ENCODE measurements at regions not wholly inside any gene's neighbourhood (a gene's known extent, or its start where the extent isn't known, plus 50 kb on each side); places are given as distances from the start of the nearest gene placed in this dataset.

GRCh38 chr4:44071959-44072955, 376.4 kb downstream of the KCTD8 start:
- DNase-seq (ENCODE audit: low read depth in 1 of 2, low spot score in 1 of 2) = no peak

DNA sequence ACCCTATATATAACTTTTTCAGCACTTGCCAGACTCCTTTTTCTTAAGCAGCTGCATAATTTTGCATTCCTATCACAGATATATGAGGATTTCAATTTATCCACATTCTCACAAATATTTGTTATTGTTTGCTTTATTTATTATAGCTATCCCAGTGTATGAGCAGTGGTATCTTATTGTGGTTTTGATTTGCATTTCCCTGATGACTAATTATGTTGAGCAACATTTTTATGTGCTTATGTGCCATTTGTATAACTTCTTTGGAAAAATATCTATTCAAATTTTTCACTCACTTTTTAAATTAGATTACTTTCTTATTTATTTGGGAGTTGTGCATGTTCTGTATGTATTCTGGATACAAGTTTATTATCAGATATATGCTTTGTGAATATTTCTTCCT, 361.9 kb downstream of the KCTD8 start:
- no peak for DNase-seq (ENCODE audit: low read depth in 1 of 2, low spot score in 1 of 2)

- no peak for DNase-seq (ENCODE audit: low read depth in 1 of 2, low spot score in 1 of 2)
Measured at GRCh38 chr4:44093390-44093789, 355.2 kb downstream of the KCTD8 start.

DNA sequence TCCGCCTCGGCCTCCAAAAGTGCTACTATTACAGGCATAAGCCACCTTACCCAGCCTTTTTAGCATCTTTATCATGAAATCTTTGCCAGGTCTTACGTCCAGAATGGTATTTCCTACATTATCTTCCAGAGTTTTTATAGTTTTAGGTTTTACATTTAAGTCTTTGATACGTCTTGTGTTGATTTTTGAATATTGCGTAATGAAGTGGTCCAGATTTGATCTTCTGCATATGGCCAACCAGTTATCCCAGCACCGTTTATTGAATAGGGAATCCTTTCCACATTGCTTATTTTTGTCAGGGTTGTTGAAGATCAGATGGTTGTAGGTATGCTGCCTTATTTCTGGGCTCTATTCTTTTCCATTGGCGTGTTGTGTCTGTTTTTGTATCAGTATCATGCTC, 349.6 kb downstream of the KCTD8 start:
- no peak for DNase-seq (ENCODE audit: low read depth in 1 of 2, low spot score in 1 of 2)

- no peak for DNase-seq (ENCODE audit: low read depth in 1 of 2, low spot score in 1 of 2)
Measured at GRCh38 chr4:44100456-44100855, 348.2 kb downstream of the KCTD8 start.

GRCh38 chr4:44118971-44119680, 329.5 kb downstream of the KCTD8 start:
- no peak for DNase-seq (ENCODE audit: low read depth in 1 of 2, low spot score in 1 of 2)

DNA sequence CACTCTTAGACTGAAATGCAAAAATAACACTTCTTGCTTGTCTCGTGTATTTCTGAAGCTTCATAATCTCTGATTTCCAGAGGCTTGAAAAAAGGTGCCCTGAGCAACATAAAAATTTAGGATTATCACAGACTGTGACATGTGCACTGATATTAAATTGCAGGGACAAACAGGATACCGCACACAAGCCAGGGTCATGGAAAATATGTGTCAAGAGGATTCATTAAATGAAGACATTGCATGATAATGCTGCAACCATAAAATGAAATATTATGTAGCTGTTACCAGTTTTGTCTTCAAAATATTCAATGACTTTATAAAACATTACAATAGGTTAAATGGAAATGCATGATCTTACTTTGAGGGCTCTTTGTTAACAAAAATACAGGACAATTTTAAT, 328.0 kb downstream of the KCTD8 start:
- no peak for DNase-seq (ENCODE audit: low read depth in 1 of 2, low spot score in 1 of 2)

- DNase-seq (ENCODE audit: low read depth in 1 of 2, low spot score in 1 of 2) = no peak
Measured at GRCh38 chr4:44121210-44121609, 327.4 kb downstream of the KCTD8 start.
